ENCODE measurements at regions not wholly inside any gene's neighbourhood (a gene's known extent, or its start where the extent isn't known, plus 50 kb on each side); places are given as distances from the start of the nearest gene placed in this dataset.

- TF ChIP-seq SMAD3 (CRISPR knock-in tag; IDR thresholded peaks at IDR 0.05; ENCODE audit: borderline replicate concordance): no peak
- no peak for TF ChIP-seq MAX (CRISPR knock-in tag; IDR thresholded peaks at IDR 0.05)
- no peak for TF ChIP-seq ZBTB43 (CRISPR knock-in tag; IDR thresholded peaks at IDR 0.05)
- no peak for TF ChIP-seq ZBTB21 (CRISPR knock-in tag; IDR thresholded peaks at IDR 0.05; ENCODE audit: borderline replicate concordance)
- TF ChIP-seq RELA (CRISPR knock-in tag; IDR thresholded peaks at IDR 0.05; ENCODE audit: borderline replicate concordance): no peak
- TF ChIP-seq E2F1 (CRISPR knock-in tag; IDR thresholded peaks at IDR 0.05): no peak
- no peak for TF ChIP-seq CTCF (IDR thresholded peaks at IDR 0.05)
- TF ChIP-seq KAT7 (CRISPR knock-in tag; IDR thresholded peaks at IDR 0.05; ENCODE audit: borderline replicate concordance): no peak
- no peak for TF ChIP-seq USF1 (CRISPR knock-in tag; IDR thresholded peaks at IDR 0.05)
Measured at GRCh38 chr7:142590830-142591457, 158.3 kb upstream of the PRSS1 start.
